ENCODE measurements at regions not wholly inside any gene's neighbourhood (a gene's known extent, or its start where the extent isn't known, plus 50 kb on each side); places are given as distances from the start of the nearest gene placed in this dataset.

GRCh38 chr14:96693252-96693820 lies 103.8 kb upstream of the VRK1 start:
- no peak overlapping the region for H3K27ac ChIP-seq
- no peaks in the 10 kb centered on the region for H3K36me3 ChIP-seq (replicated peaks; ENCODE audit: insufficient read depth, low read depth)
- DNase-seq (ENCODE audit: low spot score): no peak
- H3K4me1 ChIP-seq (ENCODE audit: insufficient read depth): no peaks in the 10 kb centered on the region
- no peaks in the 10 kb centered on the region for H3K79me2 ChIP-seq
- WGBS (ENCODE audit: low lambda C conversion rate, missing lambda C conversion rate): 36% methylated on average over 4 of the region's 4 CpGs
- no peaks in the 10 kb centered on the region for H4K20me1 ChIP-seq (ENCODE audit: insufficient read depth, poor library complexity, severe bottlenecking)
- TF ChIP-seq EZH2phosphoT487 (IDR thresholded peaks at IDR 0.05; ENCODE audit: low read depth, severe bottlenecking, unreplicated experiment) (no peak), EZH2 (IDR thresholded peaks at IDR 0.05; ENCODE audit: borderline replicate concordance) (no peak), CTCF (IDR thresholded peaks at IDR 0.05; ENCODE audit: poor library complexity) (no peak)
- no peaks in the 10 kb centered on the region for H3K9me3 ChIP-seq (ENCODE audit: low read depth)
- no peak overlapping the region for H3K4me2 ChIP-seq
- H3K4me3 ChIP-seq: no peak overlapping the region
- H3K9me2 ChIP-seq (replicated peaks; ENCODE audit: insufficient read depth): no peaks in the 10 kb centered on the region
- no peaks in the 10 kb centered on the region for H3K27me3 ChIP-seq
- no peak overlapping the region for H2AFZ ChIP-seq

DNA sequence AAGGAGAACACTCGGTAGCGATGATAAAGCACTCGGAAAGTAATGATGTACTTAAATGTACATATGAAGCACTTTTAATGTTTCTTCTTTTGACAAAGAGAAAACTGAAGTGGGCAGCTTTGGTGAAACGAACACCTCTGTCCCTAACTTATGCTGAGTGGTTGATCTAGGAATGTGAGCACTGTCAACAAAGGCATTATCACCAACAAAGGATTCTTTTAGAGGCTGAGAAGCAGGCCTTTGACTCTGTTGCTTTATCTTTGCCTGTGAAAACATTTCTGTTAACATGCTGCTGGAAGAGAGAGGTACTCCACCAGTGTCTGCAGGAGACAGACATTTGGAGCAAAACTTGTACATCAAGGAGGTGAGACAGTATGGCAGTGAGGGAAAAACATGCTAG lies 103.2 kb upstream of the VRK1 start:
- H4K20me1 ChIP-seq (ENCODE audit: insufficient read depth, poor library complexity, severe bottlenecking): no peaks in the 10 kb centered on the region
- WGBS (ENCODE audit: low lambda C conversion rate, missing lambda C conversion rate): 67% methylated on average over 4 of the region's 4 CpGs
- no peak overlapping the region for H3K27ac ChIP-seq
- no peaks in the 10 kb centered on the region for H3K79me2 ChIP-seq
- H3K27me3 ChIP-seq: no peaks in the 10 kb centered on the region
- TF ChIP-seq EZH2 (IDR thresholded peaks at IDR 0.05; ENCODE audit: borderline replicate concordance): no peak
- TF ChIP-seq EZH2phosphoT487 (IDR thresholded peaks at IDR 0.05; ENCODE audit: low read depth, severe bottlenecking, unreplicated experiment): no peak
- TF ChIP-seq CTCF (IDR thresholded peaks at IDR 0.05; ENCODE audit: poor library complexity): no peak
- H3K9me3 ChIP-seq (ENCODE audit: low read depth): no peaks in the 10 kb centered on the region
- H3K4me1 ChIP-seq (ENCODE audit: insufficient read depth): no peaks in the 10 kb centered on the region
- H3K36me3 ChIP-seq (replicated peaks; ENCODE audit: insufficient read depth, low read depth): no peaks in the 10 kb centered on the region
- H3K4me2 ChIP-seq: no peak overlapping the region
- H2AFZ ChIP-seq: no peak overlapping the region
- H3K9me2 ChIP-seq (replicated peaks; ENCODE audit: insufficient read depth): no peaks in the 10 kb centered on the region
- no peak overlapping the region for H3K4me3 ChIP-seq
- no peak for DNase-seq (ENCODE audit: low spot score)

GRCh38 chr14:96698960-96699539 lies 98.1 kb upstream of the VRK1 start:
- Histone ChIP-seq H2AFZ (no peak overlapping the region), H3K27ac (no peak overlapping the region), H3K9me3 (ENCODE audit: low read depth) (no peaks in the 10 kb centered on the region), H3K9me2 (replicated peaks; ENCODE audit: insufficient read depth) (no peaks in the 10 kb centered on the region), H3K27me3 (no peaks in the 10 kb centered on the region), H3K4me2 (no peak overlapping the region), H3K4me1 (ENCODE audit: insufficient read depth) (no peaks in the 10 kb centered on the region), H4K20me1 (ENCODE audit: insufficient read depth, poor library complexity, severe bottlenecking) (no peaks in the 10 kb centered on the region), H3K4me3 (no peak overlapping the region), H3K36me3 (replicated peaks; ENCODE audit: insufficient read depth, low read depth) (no peaks in the 10 kb centered on the region), H3K79me2 (no peaks in the 10 kb centered on the region)
- DNase-seq (ENCODE audit: low spot score): no peak
- 83% methylated on average over 15 of the region's 15 CpGs for WGBS (ENCODE audit: low lambda C conversion rate, missing lambda C conversion rate)
- no peak for TF ChIP-seq EZH2 (IDR thresholded peaks at IDR 0.05; ENCODE audit: borderline replicate concordance)
- TF ChIP-seq EZH2phosphoT487 (IDR thresholded peaks at IDR 0.05; ENCODE audit: low read depth, severe bottlenecking, unreplicated experiment): no peak
- no peak for TF ChIP-seq CTCF (IDR thresholded peaks at IDR 0.05; ENCODE audit: poor library complexity)

Measured in hepatocyte (in vitro differentiated cells).